Stimulated activated CD8-positive, alpha-beta memory T cell treated with anti-CD3 and anti-CD28 coated beads, Interleukin-2, amount 100 ng/mL, for 48 hours (primary cell): ENCODE measurements at regions not wholly inside any gene's neighbourhood (a gene's known extent, or its start where the extent isn't known, plus 50 kb on each side); places are given as distances from the start of the nearest gene placed in this dataset.
"Not testable (repeated sequence)": the region's sequence is repeated elsewhere in the genome, so short reads cannot be mapped to it uniquely, and the experiment has no call there.

Experiments used
- DNase-seq, 2 donors: peaks; one replicate each; pipeline ENCODE4 v3.0.0-alpha.2; 2020; ENCODE audit warnings: low read depth in 2 of 2

DNA sequence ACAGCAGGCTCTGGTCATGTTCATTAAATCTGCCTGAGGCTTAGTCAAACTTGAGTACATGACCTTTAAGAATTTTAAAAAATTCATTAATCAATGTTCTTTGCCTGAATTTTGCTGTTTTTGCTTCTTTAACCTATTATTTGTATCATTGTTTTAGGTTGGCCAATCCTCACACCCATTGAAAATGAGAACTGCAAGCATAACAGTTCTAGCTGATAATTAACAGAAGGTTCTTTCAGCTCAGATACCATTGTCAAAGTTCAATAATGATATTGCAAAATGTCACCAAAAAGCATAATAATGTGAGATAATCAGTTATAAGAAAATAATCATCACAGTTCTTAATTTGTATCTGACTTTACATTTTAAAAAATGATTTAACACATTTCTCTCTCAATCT lies 583.1 kb downstream of the TFAP2A start:
- no peak for DNase-seq

DNA sequence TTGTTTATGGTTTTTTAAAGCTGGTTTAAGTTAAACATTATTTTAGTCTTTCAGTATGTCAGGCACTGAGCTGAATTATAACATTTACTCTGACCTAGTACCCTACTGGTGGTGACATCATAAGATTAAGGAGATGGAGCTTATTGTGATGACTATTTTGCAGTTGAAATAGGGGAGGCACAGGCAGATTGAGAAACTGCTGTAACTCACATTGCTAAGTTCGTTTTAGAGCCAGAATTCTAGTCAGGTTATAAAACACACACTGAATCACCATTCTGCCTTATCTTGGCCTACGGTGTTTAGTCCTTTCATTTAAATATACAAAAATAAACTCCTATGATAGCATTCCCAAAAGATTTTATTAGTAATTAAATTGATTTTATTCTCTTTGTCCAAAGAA lies 584.1 kb downstream of the TFAP2A start:
- no peak for DNase-seq

DNA sequence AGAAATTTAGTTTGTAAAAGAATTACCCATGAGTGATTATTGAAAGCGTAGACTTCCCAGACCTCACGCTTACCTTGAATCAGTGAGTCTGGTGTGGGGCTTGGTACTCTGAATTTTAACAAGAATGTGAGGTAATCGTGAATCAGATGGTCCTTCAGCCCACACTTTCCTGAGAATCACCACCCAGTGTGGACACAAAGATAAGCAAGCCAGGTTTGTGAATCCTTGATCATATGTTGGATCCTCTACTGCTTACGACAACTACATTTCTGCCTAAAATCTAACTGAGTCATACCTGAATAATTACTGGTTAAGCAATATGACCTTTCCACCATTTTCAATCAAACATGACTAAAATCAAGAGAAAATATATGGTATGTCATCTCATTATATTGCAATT lies 589.3 kb downstream of the TFAP2A start:
- no peak for DNase-seq

DNA sequence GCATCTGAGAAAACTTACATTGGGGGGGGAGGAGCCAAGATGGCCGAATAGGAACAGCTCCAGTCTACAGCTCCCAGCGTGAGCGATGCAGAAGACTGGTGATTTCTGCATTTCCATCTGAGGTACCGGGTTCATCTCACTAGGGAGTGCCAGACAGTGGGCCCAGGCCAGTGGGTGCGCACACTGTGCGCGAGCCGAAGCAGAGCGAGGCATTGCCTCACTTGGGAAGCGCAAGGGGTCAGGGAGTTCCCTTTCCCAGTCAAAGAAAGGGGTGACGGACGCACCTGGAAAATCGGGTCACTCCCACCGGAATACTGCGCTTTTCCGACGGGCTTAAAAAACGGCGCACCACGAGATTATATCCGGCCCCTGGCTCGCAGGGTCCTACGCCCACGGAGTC lies 604.1 kb downstream of the TFAP2A start:
- not testable (repeated sequence) for DNase-seq

DNA sequence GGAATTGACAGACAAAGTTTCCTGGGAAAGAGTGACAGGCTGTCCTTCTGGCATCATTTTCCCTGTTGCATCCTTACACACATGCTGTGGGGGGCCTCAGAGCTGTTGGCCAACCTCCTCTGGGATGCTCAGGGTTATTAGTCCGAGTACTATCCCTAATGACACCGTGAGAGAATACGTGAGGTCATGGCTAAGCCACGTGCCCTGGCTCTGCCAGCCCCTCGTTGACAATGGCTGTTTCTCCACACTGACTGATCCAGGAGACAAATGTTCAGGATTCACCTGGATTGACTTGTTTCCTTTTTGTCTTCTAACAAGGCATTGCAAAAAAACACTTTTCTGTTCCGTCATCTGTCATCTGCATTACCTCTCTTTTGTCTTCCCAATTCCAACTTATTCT lies 604.6 kb downstream of the TFAP2A start:
- no peak for DNase-seq

DNA sequence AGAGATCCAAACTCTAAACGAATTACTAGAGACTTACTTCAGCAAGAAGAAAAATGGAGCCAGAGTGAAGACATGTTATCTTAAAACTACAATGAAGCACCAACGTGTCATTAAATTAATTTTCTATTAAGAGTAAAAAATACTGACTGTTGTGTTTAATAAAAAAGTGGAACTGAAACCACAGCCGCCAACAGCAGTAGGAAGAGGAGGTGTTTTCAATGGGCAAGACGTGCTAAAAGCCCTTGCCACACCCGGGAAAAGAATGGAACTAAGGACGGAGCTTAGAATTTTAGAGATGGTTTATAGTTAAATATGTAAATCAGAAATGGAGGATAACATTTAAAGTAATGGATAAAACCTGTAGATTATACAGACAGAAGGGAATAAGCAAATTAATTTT lies 608.7 kb downstream of the TFAP2A start:
- DNase-seq, result no peak

DNA sequence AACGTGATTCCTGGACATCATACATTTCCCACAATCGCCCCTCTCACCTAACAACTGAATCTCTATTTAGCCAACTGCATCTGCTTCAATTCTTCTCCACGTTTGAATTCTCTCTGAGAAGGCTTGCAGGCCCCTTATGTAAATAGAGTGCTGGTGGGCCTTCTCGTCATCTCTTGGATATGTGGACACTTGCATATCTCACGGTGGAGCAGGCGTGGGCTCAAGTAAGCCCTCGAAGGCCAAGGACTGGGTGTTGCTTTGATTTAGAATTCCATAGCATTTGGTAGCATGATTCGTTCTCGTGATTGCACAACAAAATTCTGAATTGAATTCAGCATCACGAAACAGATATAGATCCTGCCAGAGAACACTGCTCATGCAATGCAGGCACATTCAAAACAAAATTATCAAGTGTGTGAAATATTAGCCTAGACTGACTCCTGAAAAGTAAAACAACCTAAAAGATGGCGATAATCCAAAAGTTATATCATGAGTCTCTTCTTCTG lies 613.6 kb downstream of the TFAP2A start:
- no peak for DNase-seq

DNA sequence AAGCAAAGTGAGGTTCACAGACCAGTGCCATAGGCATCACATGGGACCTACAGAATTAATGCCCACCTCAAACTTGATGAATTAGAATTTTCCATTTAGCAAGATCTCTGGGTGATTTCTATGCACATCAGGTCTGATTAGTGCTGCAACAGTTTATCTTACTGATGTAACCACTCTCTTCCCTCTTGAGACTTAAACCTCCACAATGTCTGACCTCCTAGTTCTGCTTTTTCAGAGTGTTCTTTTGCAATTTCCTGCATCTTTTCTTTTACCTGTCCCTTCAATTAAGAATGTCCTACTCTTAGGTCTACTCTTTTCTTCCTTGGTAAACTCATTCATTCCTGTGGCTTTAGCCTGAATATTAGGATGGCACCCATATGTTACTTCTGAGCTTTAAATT lies 615.3 kb downstream of the TFAP2A start:
- DNase-seq, result no peak

DNA sequence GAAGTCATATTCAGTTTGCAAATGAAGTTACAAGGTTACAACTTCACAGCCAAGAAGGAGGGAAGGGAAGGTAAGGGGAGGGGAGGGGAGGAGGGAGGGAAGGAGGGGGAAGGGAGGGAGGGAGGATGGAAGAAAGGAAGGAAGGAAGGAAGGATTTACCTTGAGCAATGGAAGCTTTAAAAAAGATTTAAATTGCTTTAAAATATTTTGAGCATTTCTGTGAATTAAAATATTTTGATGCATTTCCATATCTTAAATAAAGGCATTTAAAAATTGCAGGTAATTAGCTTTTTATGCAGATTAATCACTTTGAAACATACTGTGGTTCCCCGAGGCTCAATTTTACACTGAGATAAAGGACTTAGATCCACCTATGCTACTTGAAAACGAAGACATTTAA lies 618.0 kb downstream of the TFAP2A start:
- DNase-seq, result no peak

DNA sequence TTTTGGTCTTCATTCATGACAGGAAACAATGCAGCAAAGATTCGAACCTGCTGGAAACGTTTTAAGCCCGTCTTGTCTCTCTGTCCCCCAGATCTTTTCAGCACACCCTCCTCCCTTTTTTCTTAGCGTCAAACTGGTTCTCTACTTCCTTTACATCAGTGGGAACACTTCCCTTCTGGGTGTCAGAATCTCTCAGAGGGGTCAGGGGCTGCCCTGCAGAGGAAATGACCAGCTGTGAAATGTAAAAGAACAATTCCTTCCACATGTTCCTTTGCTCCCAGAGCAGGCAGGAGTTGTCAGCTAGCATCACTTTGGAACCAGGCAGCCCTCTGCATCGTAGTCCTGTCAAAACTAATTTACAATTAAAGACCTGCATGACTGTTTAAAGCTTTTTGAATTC lies 619.0 kb downstream of the TFAP2A start:
- DNase-seq, result no peak

DNA sequence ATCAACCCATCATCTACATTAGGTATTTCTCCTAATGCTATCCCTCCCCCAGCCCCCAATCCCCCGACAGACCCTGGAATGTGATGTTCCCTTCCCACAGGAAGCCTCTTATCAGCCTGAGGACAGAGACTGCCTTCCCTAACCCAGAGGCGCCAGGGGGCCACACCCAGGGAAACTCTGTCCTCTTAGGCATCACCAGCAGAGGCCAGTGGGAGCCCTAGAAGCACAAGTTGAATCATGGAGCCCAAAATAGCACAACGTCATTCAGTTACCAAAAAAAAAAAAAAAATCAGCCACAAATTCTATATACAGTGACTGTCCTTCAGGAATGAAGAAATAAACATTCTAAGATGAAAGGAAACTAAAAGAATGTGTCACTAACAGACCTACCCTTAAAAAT lies 625.7 kb downstream of the TFAP2A start:
- no peak for DNase-seq

DNA sequence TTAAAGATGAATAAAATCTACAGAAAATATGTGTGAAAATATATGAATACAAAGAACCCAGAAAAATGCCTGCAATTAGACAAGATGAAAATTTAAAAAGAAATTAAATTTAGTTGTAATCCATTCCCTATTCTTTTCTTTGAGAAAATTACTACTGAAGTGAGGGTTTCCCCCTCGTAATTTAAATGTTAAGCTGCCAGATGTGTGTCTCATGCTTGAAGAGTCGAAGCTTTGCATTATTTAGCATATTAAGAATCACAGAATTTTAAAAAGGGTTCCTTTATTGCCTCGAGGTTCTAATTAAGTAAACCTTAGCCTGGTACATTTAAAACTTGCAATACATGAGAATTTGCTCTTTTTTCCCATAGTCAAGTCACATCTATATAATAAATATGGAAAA lies 630.1 kb downstream of the TFAP2A start:
- DNase-seq, result no peak

DNA sequence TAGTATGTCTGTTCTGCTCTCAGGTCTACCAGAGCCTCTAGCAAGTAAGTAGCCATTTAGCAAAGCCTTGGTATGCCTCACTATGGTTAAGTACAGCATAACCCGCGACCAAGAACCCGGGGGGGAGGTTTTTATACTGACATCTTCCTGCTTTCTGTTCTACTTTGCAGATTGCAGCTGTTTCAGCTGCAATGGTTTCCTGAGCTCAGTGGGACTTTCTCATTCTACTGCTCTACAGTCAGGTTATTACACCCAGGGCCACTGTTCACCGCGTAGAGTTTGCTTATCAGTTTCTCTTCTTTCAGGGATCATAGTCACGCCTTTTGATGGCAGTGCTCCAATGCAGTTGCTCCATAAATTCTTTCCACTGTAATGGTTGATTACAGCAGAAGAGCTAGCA lies 631.3 kb downstream of the TFAP2A start:
- no peak for DNase-seq

DNA sequence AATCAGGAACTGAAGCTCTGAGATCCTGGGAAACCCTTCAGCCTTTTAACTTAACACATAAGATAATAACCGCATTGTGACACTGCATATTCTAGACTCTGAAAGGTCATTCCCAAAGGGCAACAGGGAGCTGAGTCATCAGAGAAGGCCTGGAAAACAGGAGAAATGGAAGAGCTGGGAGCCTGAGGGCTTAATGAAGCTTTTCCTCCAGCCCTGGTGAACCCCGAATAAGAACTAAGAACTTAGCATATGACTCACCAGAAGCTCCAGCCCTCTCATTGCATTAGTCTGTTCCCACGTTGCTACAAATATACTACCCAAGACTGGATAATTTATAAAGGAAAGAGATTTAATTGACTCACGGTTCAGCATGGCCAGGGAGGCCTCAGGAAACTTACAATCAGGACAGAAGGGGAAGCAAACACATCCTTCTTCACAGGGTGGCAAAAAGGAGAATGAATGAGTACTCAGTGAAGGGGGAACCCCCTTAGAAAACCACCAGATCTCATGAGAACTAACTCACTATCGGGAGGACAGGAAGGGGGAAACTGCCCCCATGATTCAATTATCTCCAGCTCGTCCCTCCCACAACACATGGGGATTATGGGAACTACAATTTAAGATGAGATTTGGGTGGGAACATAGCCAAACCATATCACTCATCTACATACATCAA lies 648.5 kb downstream of the TFAP2A start:
- DNase-seq, result no peak

DNA sequence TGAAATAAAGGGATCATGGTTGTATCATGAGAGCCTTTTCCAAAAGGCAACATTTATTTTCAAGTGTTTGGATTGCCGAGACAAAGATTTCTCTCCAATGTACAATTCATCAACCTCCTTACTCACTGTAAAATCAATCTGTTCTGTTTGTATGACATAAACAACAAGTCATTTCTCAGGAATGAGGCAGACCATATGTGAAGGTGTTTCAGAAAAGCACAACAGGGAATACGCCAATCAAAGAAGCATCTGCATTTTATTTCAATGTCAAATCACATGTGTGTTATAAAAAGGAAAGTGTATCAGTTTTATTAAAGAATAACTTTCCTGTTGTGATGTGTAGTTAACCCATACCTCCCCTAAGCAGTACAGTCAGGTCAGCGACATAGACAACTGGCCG lies 653.7 kb downstream of the TFAP2A start:
- DNase-seq, result no peak

DNA sequence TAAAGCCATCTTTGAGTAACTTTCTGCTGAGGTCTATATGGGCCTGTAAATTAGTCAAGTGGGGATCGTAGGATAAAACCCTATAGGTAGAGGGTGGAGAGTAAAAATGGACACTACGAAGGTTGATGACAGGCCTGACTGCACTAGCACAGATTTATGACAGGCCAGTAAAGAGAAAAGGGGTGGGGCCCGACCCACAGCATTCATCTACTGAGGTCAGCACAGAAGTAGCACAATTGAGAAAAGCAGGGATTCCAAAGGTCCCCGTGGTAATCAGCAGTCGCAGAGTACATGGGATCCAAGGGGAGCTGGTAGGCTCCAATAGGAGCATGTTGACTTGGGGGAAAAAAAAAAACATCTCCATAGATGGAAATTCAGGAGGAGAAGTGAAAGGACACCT lies 660.4 kb downstream of the TFAP2A start:
- DNase-seq, result no peak

DNA sequence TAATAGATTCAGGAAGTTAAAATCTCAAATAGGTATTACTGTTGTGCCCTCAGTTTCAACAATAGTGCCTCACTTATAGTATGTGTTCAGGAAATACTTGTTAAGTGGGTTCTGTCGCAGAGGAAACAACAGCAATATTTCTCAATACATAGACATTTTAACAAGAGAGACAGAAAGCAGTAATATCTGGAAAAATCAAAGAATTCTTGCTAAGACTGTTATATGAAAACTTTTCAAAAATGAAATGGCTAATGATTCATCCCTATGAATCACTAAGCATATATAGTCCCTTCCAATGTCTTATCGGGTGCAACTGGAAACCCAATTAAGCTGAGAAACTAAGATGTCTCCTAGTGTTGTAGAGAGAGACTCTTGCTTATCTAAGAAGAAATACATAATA lies 668.9 kb downstream of the TFAP2A start:
- no peak for DNase-seq

DNA sequence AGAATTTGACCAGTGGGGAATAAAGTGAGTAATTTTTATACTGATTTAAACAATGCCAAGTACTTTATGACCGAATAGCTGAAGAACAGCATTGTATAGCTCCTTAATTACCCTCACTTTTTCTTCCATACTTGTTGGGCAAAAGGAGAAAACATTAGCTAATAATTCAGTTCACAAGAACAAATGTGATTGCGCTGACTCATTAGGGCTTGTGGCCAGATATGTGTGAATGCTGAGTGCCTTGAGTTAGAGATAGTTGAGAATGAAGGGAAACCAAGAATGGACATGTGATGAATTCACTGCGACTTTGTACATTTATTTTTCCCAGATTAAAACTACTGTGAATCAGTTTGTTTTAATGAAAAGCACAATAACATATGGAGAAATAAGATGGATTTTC lies 669.4 kb downstream of the TFAP2A start:
- no peak for DNase-seq

DNA sequence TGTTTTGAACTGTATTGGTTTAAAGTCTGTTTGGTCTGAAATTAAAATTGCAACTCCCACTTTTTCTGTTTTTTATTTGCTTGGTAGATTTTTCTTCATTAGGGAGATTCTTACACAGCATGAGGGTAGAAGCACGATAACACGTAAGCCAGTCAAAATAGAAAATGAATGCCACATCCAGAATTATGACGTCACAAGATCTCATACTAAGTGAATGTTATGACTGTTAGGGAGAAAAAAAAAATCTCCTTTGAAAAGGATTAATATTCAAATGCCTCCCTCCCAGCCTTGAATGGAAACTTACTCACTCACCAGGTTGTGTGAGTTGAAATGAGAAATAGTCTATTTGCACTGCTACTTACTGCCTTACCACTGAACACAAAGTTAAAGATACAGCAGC lies 670.8 kb downstream of the TFAP2A start:
- no peak for DNase-seq

DNA sequence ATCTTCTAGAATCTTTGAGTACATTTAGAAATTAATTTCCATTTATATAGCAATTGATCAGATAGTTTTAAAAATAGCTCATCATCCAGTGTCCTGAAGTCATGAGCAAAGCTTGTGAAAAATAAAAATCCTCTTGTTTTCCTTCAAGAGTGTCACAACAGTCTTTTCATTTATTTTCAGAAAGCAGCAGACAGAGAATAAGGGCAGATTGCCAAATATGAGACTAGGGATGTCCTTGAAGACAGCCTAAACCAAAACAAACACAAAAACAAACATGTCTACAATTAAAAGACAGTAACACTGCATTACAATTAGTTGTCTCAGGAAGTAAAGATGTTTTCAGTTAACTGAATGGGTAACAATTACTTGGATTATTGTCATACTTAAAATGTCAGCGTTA lies 682.8 kb downstream of the TFAP2A start:
- DNase-seq, result no peak

DNA sequence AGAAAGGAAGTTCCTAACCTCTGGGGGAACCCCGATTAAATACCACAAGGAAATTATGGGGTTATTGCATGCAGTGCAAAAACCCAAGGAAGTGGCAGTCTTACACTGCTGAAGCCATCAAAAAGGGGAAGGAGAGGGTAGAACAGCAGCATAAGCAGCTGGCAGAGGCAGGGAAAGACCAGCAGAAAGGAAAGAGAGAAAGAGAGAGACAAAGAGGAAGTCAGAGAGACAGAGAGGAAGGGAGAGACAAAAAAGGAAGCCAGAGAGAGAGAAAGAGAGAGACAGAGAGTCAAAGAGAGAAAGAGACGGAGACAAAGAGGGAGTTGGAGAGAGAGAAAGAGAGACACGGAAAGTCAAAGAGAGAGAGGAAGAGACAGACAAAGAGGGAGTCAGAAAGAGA lies 689.1 kb downstream of the TFAP2A start:
- not testable (repeated sequence) for DNase-seq

DNA sequence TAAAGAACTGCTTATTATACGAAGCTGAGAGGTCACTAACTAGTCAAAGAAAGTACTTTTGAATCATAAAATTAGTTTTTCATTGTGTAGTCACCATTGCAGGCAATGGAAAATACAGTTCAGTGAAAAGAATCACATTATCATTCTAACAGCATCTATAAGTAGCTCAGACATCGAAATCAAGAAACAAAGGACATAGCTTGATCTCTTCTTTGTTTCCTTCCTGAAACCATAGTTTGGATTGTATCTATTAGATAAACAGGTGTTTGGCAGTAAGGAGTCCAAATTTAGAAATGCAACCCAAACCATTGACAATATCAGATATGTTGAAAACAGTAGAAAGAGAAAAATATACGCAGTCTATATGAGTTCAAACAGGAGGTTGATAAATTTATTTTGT lies 697.3 kb downstream of the TFAP2A start:
- no peak for DNase-seq

DNA sequence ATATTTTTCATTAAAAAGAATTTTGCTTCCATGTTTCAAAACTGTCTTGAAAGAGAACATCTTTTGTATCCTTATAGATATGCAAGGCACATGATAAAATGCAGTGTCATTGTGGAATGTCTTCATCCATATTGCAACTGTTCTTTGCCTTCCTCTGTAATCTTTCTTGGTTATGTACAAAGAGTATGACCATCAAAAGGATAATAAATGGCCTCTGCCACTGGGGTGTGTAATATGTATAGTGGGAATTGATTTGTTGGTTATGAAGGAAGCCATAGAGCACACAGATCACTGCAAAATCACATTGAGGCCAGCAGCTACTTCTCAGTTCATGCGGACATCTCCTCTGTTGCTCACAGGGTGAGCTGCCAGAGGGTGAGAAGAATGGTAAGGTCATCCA lies 703.5 kb downstream of the TFAP2A start:
- DNase-seq, result no peak

DNA sequence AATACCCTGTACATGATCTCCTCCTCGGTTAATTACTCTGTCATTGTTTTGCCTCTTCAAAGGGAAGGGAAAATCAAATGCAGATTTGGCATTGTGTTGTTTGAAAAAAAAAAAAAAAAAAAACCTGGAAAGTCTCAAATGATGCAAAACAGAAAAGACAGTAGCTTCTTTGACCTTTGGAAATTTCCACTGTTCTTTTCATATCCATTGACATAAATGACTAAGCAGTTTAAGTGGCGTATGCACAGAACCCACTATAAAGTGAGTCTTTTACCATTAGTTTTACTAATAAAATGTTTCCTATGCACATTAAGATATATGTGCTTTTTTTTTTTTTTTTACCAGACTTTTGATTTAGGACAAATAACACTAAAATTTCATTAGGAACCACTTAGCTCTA lies 704.3 kb downstream of the TFAP2A start:
- DNase-seq, result no peak
